GM12878 (cell line): ENCODE measurements at regions not wholly inside any gene's neighbourhood (a gene's known extent, or its start where the extent isn't known, plus 50 kb on each side); places are given as distances from the start of the nearest gene placed in this dataset.

Source experiments
- CTCF ChIP-seq, 3 experiments: IDR thresholded peaks in 2 of 3; conservative IDR thresholded peaks in 1 of 3; 2 replicates each; pipeline ENCODE4 v1.5.1; 2011; ENCODE audit warnings: low read depth in 3 of 3, low read length in 3 of 3, mild to moderate bottlenecking in 3 of 3, control low read depth in 2 of 3, moderate library complexity in 2 of 3, inconsistent platforms in 1 of 3, mixed read lengths in 1 of 3; ENCODE audit not compliant: control insufficient read depth in 2 of 3, insufficient read depth in 1 of 3; ENCODE audit errors: extremely low read depth in 1 of 3
- DPF2 ChIP-seq: fragments of 450-650 bp; IDR thresholded peaks from 2 replicates; pipeline ENCODE4 v1.6.1; 2017; ENCODE audit warnings: mild to moderate bottlenecking
- EP300 ChIP-seq, 2 experiments: fragments of 150-350 bp in 1 of 2; IDR thresholded peaks; 2 replicates each; pipeline ENCODE4 v1.6.1; 2011 to 2012; ENCODE audit warnings: low read depth in 2 of 2, low read length in 2 of 2, borderline replicate concordance in 1 of 2, improper control_type of control experiment in 1 of 2, inconsistent platforms in 1 of 2; ENCODE audit not compliant: control insufficient read depth in 1 of 2
- HDAC6 ChIP-seq: fragments of 200-600 bp; sonication (generic); IDR thresholded peaks from one replicate; pipeline ENCODE4 v1.8.0; 2017; ENCODE audit warnings: antibody characterized with exemption; ENCODE audit not compliant: unreplicated experiment
- MTA3 ChIP-seq: IDR thresholded peaks from 2 replicates; pipeline ENCODE4 v1.6.1; 2012; ENCODE audit warnings: low read length, inconsistent platforms, borderline replicate concordance
- MXI1 ChIP-seq: fragments of 150-350 bp; IDR thresholded peaks from 2 replicates; pipeline ENCODE4 v1.6.1; 2011; ENCODE audit warnings: low read depth, mild to moderate bottlenecking, inconsistent platforms, low read length, improper control_type of control experiment
- NBN ChIP-seq: fragments of 450-650 bp; IDR thresholded peaks from 2 replicates; pipeline ENCODE4 v1.6.1; 2016
- NFYB ChIP-seq: IDR thresholded peaks from 2 replicates; pipeline ENCODE4 v1.6.1; 2011; ENCODE audit warnings: low read depth, mild to moderate bottlenecking, low read length, improper control_type of control experiment, moderate library complexity; ENCODE audit not compliant: insufficient read depth
- SMAD1 ChIP-seq: fragments of 450-650 bp; IDR thresholded peaks from 2 replicates; pipeline ENCODE4 v1.6.1; 2018; ENCODE audit warnings: mild to moderate bottlenecking, low read depth; ENCODE audit not compliant: partially characterized antibody
- SPI1 ChIP-seq: IDR thresholded peaks from 2 replicates; pipeline ENCODE4 v1.6.1; 2011; ENCODE audit warnings: low read depth, mild to moderate bottlenecking, low read length, moderate library complexity, borderline replicate concordance; ENCODE audit not compliant: insufficient read depth
- YY1 ChIP-seq: IDR thresholded peaks from 2 replicates; pipeline ENCODE4 v1.6.1; 2011; ENCODE audit warnings: low read depth, mild to moderate bottlenecking, low read length

GRCh38 chr20:50401587-50402418, 108.4 kb upstream of the PTPN1 start:
- TF ChIP-seq YY1, result no peak
- TF ChIP-seq CTCF (IDR thresholded peaks at IDR 0.05 in 2 of 3, conservative IDR thresholded peaks at IDR 0.05 in 1 of 3; ENCODE audit: control insufficient read depth in 2 of 3, extremely low read depth in 1 of 3, insufficient read depth in 1 of 3, low read depth in 3 of 3, low read length in 3 of 3), result no peak
- no peak for TF ChIP-seq MXI1
- no peak for TF ChIP-seq DPF2
- TF ChIP-seq SMAD1, result no peak
- TF ChIP-seq HDAC6, result no peak
- no peak for TF ChIP-seq MTA3
- TF ChIP-seq NBN, result no peak
- no peak for TF ChIP-seq EP300 (IDR thresholded peaks at IDR 0.05; ENCODE audit: borderline replicate concordance in 1 of 2, control insufficient read depth in 1 of 2, low read depth in 2 of 2, low read length in 2 of 2)
- TF ChIP-seq NFYB, result no peak
- TF ChIP-seq SPI1, result no peak
